ENCODE measurements at regions not wholly inside any gene's neighbourhood (a gene's known extent, or its start where the extent isn't known, plus 50 kb on each side); places are given as distances from the start of the nearest gene placed in this dataset.

DNA sequence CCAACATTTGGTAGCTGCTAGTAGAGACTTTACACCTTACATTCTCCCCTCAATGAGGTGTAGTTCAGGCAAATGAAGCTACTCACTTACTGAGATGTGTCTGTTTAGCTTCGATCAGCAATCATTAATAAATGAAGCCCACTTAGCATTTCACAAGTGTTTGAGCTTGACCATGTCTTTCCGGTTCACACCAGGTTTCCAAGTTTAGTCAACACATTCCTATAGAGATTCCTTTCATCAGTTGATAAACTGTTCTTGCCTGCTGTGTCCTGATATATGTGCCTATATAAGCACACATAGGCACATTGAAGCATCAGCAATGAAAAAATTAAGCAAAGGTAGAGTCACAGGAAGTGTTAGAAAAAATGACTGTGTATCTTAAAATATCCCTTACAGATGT lies 150.0 kb downstream of the BTBD3 start:
- peak overlapping the region; percentile 16 for H3K27ac Mint-ChIP-seq
- no peaks in the 10 kb centered on the region for H3K9me3 Mint-ChIP-seq (ENCODE audit: low read depth)
- no peak for DNase-seq (ENCODE audit: low spot score, unreplicated experiment)
- no peaks in the 10 kb centered on the region for H3K36me3 Mint-ChIP-seq (ENCODE audit: insufficient read depth)
- H3K27me3 Mint-ChIP-seq: no peaks in the 10 kb centered on the region
- TF ChIP-seq, protein P1, sequence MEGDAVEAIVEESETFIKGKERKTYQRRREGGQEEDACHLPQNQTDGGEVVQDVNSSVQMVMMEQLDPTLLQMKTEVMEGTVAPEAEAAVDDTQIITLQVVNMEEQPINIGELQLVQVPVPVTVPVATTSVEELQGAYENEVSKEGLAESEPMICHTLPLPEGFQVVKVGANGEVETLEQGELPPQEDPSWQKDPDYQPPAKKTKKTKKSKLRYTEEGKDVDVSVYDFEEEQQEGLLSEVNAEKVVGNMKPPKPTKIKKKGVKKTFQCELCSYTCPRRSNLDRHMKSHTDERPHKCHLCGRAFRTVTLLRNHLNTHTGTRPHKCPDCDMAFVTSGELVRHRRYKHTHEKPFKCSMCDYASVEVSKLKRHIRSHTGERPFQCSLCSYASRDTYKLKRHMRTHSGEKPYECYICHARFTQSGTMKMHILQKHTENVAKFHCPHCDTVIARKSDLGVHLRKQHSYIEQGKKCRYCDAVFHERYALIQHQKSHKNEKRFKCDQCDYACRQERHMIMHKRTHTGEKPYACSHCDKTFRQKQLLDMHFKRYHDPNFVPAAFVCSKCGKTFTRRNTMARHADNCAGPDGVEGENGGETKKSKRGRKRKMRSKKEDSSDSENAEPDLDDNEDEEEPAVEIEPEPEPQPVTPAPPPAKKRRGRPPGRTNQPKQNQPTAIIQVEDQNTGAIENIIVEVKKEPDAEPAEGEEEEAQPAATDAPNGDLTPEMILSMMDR (IDR thresholded peaks at IDR 0.05; ENCODE audit: unreplicated experiment): no peak
- H3K4me3 Mint-ChIP-seq (ENCODE audit: low read depth): no peak overlapping the region
- H3K4me1 Mint-ChIP-seq (ENCODE audit: low read depth): peaks cover 7% of the 10 kb centered on the region

DNA sequence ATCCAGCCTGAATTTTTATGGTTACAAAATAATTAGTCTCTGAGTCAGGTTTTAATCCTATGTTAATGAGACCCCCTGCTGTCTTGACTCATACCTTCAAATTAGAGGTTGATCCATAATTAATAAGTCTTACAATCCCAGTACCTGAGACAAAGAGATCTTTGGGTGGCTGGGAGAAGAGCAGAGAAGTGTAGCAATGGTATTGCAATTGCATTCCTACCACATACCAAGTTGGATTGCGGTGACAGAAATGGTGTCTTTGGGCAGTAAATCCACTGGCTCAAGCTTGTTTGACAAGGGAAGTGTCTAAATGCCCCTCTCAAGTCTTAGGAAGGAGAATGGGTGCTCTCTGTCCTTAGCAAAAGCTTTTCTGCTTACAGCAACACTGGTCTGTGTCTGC lies 150.4 kb downstream of the BTBD3 start:
- no peak for DNase-seq (ENCODE audit: low spot score, unreplicated experiment)
- no peak overlapping the region for H3K27ac Mint-ChIP-seq
- no peak overlapping the region for H3K4me3 Mint-ChIP-seq (ENCODE audit: low read depth)
- H3K27me3 Mint-ChIP-seq: no peaks in the 10 kb centered on the region
- H3K36me3 Mint-ChIP-seq (ENCODE audit: insufficient read depth): no peaks in the 10 kb centered on the region
- peaks cover 7% of the 10 kb centered on the region for H3K4me1 Mint-ChIP-seq (ENCODE audit: low read depth)
- no peaks in the 10 kb centered on the region for H3K9me3 Mint-ChIP-seq (ENCODE audit: low read depth)
- TF ChIP-seq, protein P1 (IDR thresholded peaks at IDR 0.05; ENCODE audit: unreplicated experiment): no peak

GRCh38 chr20:12069181-12069580 lies 151.5 kb downstream of the BTBD3 start:
- DNase-seq (ENCODE audit: low spot score, unreplicated experiment): no peak
- H3K9me3 Mint-ChIP-seq (ENCODE audit: low read depth): no peaks in the 10 kb centered on the region
- no peak overlapping the region for H3K4me3 Mint-ChIP-seq (ENCODE audit: low read depth)
- no peaks in the 10 kb centered on the region for H3K36me3 Mint-ChIP-seq (ENCODE audit: insufficient read depth)
- TF ChIP-seq, protein P1 (IDR thresholded peaks at IDR 0.05; ENCODE audit: unreplicated experiment): no peak
- H3K27me3 Mint-ChIP-seq: no peaks in the 10 kb centered on the region
- H3K27ac Mint-ChIP-seq: no peak overlapping the region
- H3K4me1 Mint-ChIP-seq (ENCODE audit: low read depth): peaks cover 7% of the 10 kb centered on the region

DNA sequence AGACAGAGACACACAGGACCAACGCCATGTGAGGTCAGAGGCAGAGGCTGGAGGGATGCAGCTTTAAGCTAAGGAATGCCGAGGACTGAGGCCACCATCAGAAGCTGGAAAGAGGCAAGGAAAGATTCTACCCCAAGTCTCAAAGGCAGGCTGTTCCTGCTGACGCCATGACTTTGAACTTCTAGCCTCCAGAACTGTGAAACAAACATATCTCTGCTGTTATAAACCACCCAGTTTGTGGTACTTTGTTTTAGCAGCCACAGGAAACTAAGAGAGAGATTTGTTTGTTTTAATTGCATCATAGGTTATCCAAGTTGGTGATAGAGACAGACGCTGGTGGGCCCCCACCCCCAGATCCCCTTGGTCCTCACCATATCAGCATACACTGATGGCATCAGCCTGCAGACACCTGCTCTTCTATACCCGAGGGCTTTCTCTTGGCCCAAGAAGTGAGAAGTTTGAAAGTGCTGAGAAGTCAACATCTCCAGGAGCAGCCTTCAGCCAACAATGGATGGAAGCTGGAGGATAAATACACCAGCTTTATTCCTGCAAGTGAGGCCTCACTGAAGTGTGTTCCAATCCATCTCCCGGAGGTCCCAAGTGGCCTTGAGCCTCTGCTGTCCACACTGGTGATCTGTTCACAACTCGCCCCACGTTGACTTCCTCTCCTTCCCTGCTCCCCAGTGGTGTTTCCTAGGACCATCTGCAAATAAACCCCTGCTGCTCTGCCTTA lies 154.7 kb downstream of the BTBD3 start:
- Mint-ChIP-seq H3K4me1 (ENCODE audit: low read depth) (peaks cover 7% of the 10 kb centered on the region), H3K27ac (no peak overlapping the region), H3K27me3 (no peaks in the 10 kb centered on the region), H3K9me3 (ENCODE audit: low read depth) (no peaks in the 10 kb centered on the region), H3K36me3 (ENCODE audit: insufficient read depth) (no peaks in the 10 kb centered on the region), H3K4me3 (ENCODE audit: low read depth) (no peak overlapping the region)
- DNase-seq (ENCODE audit: low spot score, unreplicated experiment): no peak
- TF ChIP-seq, protein P1 (IDR thresholded peaks at IDR 0.05; ENCODE audit: unreplicated experiment): no peak

- no peak overlapping the region for H3K27ac Mint-ChIP-seq
- H3K4me1 Mint-ChIP-seq (ENCODE audit: low read depth): peaks cover 7% of the 10 kb centered on the region
- TF ChIP-seq, protein P1 (IDR thresholded peaks at IDR 0.05; ENCODE audit: unreplicated experiment): no peak
- H3K27me3 Mint-ChIP-seq: no peaks in the 10 kb centered on the region
- H3K4me3 Mint-ChIP-seq (ENCODE audit: low read depth): no peak overlapping the region
- no peaks in the 10 kb centered on the region for H3K9me3 Mint-ChIP-seq (ENCODE audit: low read depth)
- no peaks in the 10 kb centered on the region for H3K36me3 Mint-ChIP-seq (ENCODE audit: insufficient read depth)
- DNase-seq (ENCODE audit: low spot score, unreplicated experiment): no peak
Observed at GRCh38 chr20:12072954-12073264, 155.2 kb downstream of the BTBD3 start.

Data from progenitor cell of endocrine pancreas (in vitro differentiated cells).